Mucosa of descending colon (tissue), 3 donors: ENCODE measurements at regions not wholly inside any gene's neighbourhood (a gene's known extent, or its start where the extent isn't known, plus 50 kb on each side); places are given as distances from the start of the nearest gene placed in this dataset.

Source experiments
- ATAC-seq: fragments of 200-7000 bp; cut with Tn5 transposase; one replicate; pipeline ENCODE4 v1.9.1; 2020; ENCODE audit warnings: mild to moderate bottlenecking, moderate library complexity
- DNase-seq, 3 donors: peaks; one replicate each; pipeline ENCODE4 v3.0.0-alpha.2; 2020
- H3K36me3 ChIP-seq: fragments of 200-600 bp; one replicate; pipeline ENCODE4 v1.8.0; 2021; ENCODE audit warnings: low read depth, mild to moderate bottlenecking
- H3K4me1 ChIP-seq: fragments of 200-600 bp; one replicate; pipeline ENCODE4 v1.8.0; 2021; ENCODE audit warnings: low read depth, mild to moderate bottlenecking
- H3K4me3 ChIP-seq: fragments of 200-600 bp; one replicate; pipeline ENCODE4 v1.8.0; 2021; ENCODE audit warnings: mild to moderate bottlenecking
- H3K9me3 ChIP-seq: fragments of 200-600 bp; one replicate; pipeline ENCODE4 v1.8.0; 2021; ENCODE audit warnings: mild to moderate bottlenecking
- CTCF ChIP-seq: fragments of 200-600 bp; IDR thresholded peaks from one replicate; pipeline ENCODE4 v1.8.0; 2022; ENCODE audit warnings: antibody characterized with exemption, mild to moderate bottlenecking
- intact Hi-C, 2 donors: fragments of 100-400 bp; cut with DNase I in 1 of 2; cut with micrococcal nuclease in 1 of 2; formaldehyde crosslinking; loops; one replicate each; pipeline versions ENCODE4 v1.11.0 to v1.11.1; 2022; cut with DNase I, micrococcal nuclease
- donor health status: DM: no; HTN: no; CAD: no; lungs with moderate emphysema.
- donor health status: DM: no; HTN: no; CAD: no.
- donor health status: DM: no; HTN: yes; CAD: no.

GRCh38 chr15:36208868-36209582 lies 370.4 kb upstream of the CDIN1 start:
- Histone ChIP-seq H3K4me1 (no peaks in the 10 kb centered on the region), H3K4me3 (no peak overlapping the region), H3K36me3 (no peaks in the 10 kb centered on the region), H3K9me3 (no peaks in the 10 kb centered on the region)
- no peak for TF ChIP-seq CTCF
- intact Hi-C loops, result no loop called here
- DNase-seq (no peak), ATAC-seq (no peak)

GRCh38 chr15:36210426-36210825 lies 369.0 kb upstream of the CDIN1 start:
- H3K4me3 ChIP-seq, result no peak overlapping the region
- DNase-seq (no peak), ATAC-seq (no peak)
- no peaks in the 10 kb centered on the region for H3K4me1 ChIP-seq
- no peak for TF ChIP-seq CTCF
- intact Hi-C loops, result no loop called here
- no peaks in the 10 kb centered on the region for H3K36me3 ChIP-seq
- no peaks in the 10 kb centered on the region for H3K9me3 ChIP-seq

GRCh38 chr15:36218322-36218721 lies 361.1 kb upstream of the CDIN1 start:
- Histone ChIP-seq H3K4me3 (no peak overlapping the region), H3K36me3 (no peaks in the 10 kb centered on the region), H3K9me3 (peaks cover 6% of the 10 kb centered on the region), H3K4me1 (no peaks in the 10 kb centered on the region)
- no peak for TF ChIP-seq CTCF
- intact Hi-C loops, result no loop called here
- ATAC-seq, result no peak
- DNase-seq, result no peak

GRCh38 chr15:36218991-36219390 lies 360.4 kb upstream of the CDIN1 start:
- peaks cover 6% of the 10 kb centered on the region for H3K9me3 ChIP-seq
- TF ChIP-seq CTCF, result no peak
- intact Hi-C loops, result no loop called here

GRCh38 chr15:36221992-36222391 lies 357.4 kb upstream of the CDIN1 start:
- no peak overlapping the region for H3K4me3 ChIP-seq
- no peaks in the 10 kb centered on the region for H3K4me1 ChIP-seq
- DNase-seq (no peak), ATAC-seq (no peak)
- no peaks in the 10 kb centered on the region for H3K36me3 ChIP-seq
- intact Hi-C loops, result no loop called here
- TF ChIP-seq CTCF, result no peak
- H3K9me3 ChIP-seq, result peaks cover 6% of the 10 kb centered on the region

More at GRCh38 chr15:36218991-36219390, 360.4 kb upstream of the CDIN1 start:
- no peaks in the 10 kb centered on the region for H3K36me3 ChIP-seq
- DNase-seq (no peak), ATAC-seq (no peak)
- H3K4me3 ChIP-seq, result no peak overlapping the region
- no peaks in the 10 kb centered on the region for H3K4me1 ChIP-seq

GRCh38 chr15:36230776-36231175 lies 348.6 kb upstream of the CDIN1 start:
- ATAC-seq, result no peak
- DNase-seq, result no peak
- H3K9me3 ChIP-seq, result no peaks in the 10 kb centered on the region
- H3K4me1 ChIP-seq, result no peaks in the 10 kb centered on the region
- no peak overlapping the region for H3K4me3 ChIP-seq
- intact Hi-C loops, result no loop called here
- TF ChIP-seq CTCF, result no peak
- H3K36me3 ChIP-seq, result no peaks in the 10 kb centered on the region
